Stimulated activated CD4-positive, alpha-beta T cell treated with anti-CD3 and anti-CD28 coated beads, Interleukin-1b, Interleukin-23, amount 100 ng/mL, for 4 hours (primary cell): ENCODE measurements at regions not wholly inside any gene's neighbourhood (a gene's known extent, or its start where the extent isn't known, plus 50 kb on each side); places are given as distances from the start of the nearest gene placed in this dataset.
"Not testable (repeated sequence)": the region's sequence is repeated elsewhere in the genome, so short reads cannot be mapped to it uniquely, and the experiment has no call there.

Experiments used
- DNase-seq, 2 donors: peaks; one replicate each; pipeline ENCODE4 v3.0.0-alpha.2; 2020; ENCODE audit warnings: low read depth in 2 of 2

- no peak for DNase-seq
These were observed 495.9 kb upstream of the PROK2 start for GRCh38 chr3:72280876-72281275.

GRCh38 chr3:72279631-72280041, 494.7 kb upstream of the PROK2 start:
- DNase-seq = no peak

GRCh38 chr3:72279068-72279604, 494.2 kb upstream of the PROK2 start:
- no peak for DNase-seq

- no peak for DNase-seq
These were observed 493.6 kb upstream of the PROK2 start for GRCh38 chr3:72278349-72279067.

- DNase-seq = no peak
These were observed 492.8 kb upstream of the PROK2 start for GRCh38 chr3:72277710-72278109.

GRCh38 chr3:72276806-72277205, 491.9 kb upstream of the PROK2 start:
- no peak for DNase-seq

- DNase-seq = no peak
These were observed 490.4 kb upstream of the PROK2 start for GRCh38 chr3:72275331-72275751.

GRCh38 chr3:72274493-72275330, 489.8 kb upstream of the PROK2 start:
- no peak for DNase-seq

- DNase-seq = no peak
These were observed 488.7 kb upstream of the PROK2 start for GRCh38 chr3:72273615-72274014.

- DNase-seq = no peak
These were observed 487.4 kb upstream of the PROK2 start for GRCh38 chr3:72272356-72272755.

- no peak for DNase-seq
These were observed 487.0 kb upstream of the PROK2 start for GRCh38 chr3:72271923-72272322.

- no peak for DNase-seq
These were observed 486.3 kb upstream of the PROK2 start for GRCh38 chr3:72271216-72271615.

- no peak for DNase-seq
These were observed 485.8 kb upstream of the PROK2 start for GRCh38 chr3:72270730-72271129.

GRCh38 chr3:72270072-72270681, 485.2 kb upstream of the PROK2 start:
- DNase-seq = no peak

GRCh38 chr3:72269475-72269874, 484.5 kb upstream of the PROK2 start:
- DNase-seq = no peak

- not testable (repeated sequence) for DNase-seq
These were observed 482.1 kb upstream of the PROK2 start for GRCh38 chr3:72266921-72267524.

GRCh38 chr3:72266016-72266370, 481.0 kb upstream of the PROK2 start:
- no peak for DNase-seq

- no peak for DNase-seq
These were observed 480.5 kb upstream of the PROK2 start for GRCh38 chr3:72265256-72266015.

GRCh38 chr3:72263223-72263990, 478.5 kb upstream of the PROK2 start:
- no peak for DNase-seq

GRCh38 chr3:72262736-72263135, 477.8 kb upstream of the PROK2 start:
- no peak for DNase-seq
